ENCODE measurements at regions not wholly inside any gene's neighbourhood (a gene's known extent, or its start where the extent isn't known, plus 50 kb on each side); places are given as distances from the start of the nearest gene placed in this dataset.

DNA sequence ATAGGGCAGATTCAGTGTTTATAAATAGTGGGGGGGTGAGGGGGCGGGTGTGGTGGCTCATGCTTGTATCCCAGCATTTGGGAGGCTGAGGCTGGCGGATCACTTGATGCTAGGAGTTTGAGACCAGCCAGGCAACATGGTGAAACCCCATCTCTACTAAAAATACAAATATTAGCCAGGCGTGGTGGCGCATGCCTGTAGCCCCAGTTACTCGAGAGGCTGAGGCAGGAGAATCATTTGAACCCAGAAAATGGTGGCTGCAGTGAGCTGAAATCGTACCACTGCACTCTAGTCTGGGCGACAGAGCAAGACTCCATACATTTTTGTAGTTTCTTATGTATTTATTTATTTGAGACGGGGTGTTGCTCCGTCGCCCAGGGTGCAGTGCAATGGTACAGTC, 109.0 kb upstream of the ZNF217 start:
- no peak for DNase-seq (ENCODE audit: low read depth in 4 of 4, low spot score in 1 of 4)

DNA sequence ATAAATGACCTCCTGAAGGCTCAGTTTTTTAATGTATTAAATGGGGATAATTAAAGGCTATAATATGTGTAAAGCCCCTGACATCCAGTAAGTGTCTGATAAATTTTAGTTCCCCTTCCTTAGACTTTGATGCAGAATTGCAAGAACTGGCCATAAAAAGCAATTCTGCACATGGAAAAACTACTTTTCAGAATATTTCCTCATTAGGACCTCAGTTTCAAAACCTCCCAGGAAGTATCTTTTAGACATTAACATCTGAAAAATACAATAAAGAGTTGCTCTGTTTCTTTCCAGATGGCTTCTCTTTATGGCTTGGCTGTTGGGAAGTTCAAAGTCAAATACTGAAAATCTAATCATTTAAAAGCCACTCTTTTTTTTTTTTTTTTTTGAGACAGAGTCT, 106.3 kb upstream of the ZNF217 start:
- no peak for DNase-seq (ENCODE audit: low read depth in 4 of 4, low spot score in 1 of 4)

DNA sequence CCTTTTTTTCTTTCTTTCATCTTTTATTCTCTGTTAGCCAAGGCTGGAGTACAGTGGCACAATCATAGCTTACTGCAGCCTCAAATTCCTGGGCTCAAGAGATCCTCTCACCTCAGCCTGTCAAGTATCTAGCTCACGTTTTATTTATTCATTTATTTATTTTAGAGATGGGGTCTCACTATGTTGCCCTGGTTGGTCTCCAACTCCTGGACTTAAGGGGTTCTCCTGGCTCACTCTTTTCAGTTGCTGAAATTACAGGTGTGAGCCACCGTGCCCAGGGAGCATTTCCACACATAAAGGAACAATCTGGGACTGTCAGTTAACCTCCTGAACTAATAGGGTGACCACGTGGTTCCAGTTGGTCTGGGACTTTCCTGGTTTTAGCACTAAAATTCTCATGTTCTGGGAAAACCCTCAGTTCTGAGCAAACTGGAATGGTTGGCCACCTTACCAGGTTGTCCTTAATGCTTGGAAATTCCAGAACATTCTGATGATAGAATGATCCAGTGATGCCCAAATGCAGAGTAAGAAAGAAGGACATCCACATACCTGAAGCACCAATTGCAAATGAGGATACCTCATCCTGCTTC, 105.5 kb upstream of the ZNF217 start:
- no peak for DNase-seq (ENCODE audit: low read depth in 4 of 4, low spot score in 1 of 4)

DNA sequence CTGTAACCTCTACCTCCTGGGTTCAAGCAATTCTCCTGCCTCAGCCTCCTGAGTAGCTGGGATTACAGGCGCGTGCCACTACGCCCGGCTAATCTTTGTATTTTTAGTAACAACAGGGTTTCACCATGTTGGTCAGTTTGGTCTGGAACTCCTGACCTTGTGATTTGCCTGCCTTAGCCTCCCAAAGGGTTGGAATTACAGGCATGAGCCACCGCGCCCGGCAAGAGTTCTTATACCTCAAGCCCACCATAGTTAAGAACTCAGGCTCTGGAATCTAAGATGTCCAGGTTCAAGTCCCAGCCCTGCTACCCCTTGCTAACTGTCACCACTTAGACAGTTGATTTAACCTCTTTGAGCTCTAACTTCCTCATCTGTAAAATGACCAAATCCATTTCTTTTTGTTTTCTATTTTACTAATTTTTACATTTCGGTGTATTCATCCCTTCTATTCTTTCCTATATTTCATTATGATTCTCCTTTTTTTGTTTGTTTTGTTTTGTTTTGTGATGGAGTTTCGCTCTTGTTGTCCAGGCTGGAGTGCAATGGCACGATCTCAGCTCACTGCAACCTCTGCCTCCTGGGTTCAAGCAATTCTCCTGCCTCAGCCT, 104.8 kb upstream of the ZNF217 start:
- no peak for DNase-seq (ENCODE audit: low read depth in 4 of 4, low spot score in 1 of 4)

DNA sequence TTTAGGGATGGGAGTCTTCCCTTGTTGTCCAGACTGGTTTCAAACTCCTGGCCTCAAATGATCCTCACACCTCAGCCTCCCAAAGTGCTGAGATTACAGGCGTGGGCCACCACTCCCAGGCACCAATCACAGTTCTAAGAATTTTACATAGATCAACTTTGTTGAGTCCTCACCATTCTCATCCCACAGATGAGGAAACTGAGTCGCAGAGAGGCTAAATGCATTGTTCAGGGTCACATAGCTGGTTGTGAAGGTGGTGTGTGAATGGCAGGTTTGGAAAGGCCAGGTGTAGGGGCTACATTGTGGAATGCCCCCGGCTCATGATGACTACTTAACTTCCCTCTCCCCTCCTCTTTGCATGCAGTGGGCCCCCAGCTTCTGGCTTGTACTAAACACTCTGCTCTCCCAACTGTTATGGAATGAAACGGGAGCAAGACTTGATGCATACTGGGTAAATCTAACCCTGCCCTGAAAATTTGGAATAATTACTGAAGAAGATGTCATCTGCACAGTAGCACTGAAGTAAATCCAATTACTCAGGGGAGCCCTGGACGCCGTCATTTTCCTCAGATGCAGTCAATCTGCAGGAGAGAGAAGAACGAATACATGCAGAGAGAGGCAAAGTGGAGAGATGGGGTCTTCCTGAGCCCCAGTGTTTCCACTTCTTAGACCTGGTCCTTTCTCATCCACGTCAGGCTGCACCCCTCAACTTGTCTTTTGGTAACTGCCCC, 102.3 kb upstream of the ZNF217 start:
- no peak for DNase-seq (ENCODE audit: low read depth in 4 of 4, low spot score in 1 of 4)

DNA sequence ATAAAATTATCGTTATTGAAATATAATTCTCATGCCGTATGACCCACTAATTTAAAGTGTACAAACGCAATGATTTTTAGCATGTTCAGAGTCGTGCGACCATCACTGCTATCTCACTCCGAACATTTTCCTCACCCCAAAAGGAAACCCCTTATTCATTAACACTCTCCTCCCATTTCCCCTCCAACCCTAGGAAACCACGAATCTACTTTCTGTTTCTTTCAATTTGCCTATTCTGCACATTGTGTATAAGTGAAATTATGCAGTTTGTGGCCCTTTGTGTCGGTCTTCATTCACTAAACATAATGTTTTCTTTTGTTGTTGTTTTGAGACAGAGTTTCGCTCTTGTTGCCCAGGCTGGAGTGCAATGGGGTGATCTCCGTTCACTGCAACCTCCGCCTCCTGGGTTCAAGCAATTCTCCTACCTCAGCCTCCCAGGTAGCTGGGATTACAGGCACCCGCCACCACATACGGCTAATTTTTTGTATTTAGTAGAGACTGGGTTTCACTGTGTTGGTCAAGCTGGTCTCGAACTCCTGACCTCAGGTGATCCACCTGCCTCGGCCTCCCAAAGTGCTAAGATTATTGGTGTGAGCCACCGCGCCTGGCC, 99.7 kb upstream of the ZNF217 start:
- no peak for DNase-seq (ENCODE audit: low read depth in 4 of 4, low spot score in 1 of 4)

DNA sequence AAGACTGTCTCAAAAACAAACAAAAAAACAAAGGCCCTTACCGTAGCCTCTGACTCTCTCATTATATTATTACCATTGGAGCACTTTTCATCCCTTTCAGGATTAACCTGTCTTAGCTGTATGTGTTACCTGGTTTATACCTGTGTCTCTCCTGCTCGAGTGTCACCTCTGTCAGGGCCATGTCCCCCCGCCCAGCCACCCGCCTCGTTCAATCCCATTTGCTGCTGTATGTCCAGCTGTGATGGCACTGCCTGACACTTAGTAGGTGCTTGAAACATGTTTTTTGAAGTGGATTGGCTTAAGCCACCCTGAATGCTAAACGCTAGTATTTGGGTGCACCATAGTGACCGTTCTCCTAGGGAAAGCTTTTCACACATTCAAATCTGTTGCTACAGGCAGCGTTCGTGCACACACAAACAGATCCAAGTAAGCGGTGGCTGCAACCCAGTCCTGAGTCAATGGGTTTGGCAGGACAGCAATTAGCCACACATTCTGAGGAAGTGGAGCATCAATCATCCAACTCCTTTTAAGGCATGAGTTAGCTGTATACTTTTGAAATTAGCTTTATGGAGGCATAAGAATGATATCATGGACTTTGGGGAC, 98.9 kb upstream of the ZNF217 start:
- DNase-seq (ENCODE audit: low read depth in 4 of 4, low spot score in 1 of 4) = no peak

DNA sequence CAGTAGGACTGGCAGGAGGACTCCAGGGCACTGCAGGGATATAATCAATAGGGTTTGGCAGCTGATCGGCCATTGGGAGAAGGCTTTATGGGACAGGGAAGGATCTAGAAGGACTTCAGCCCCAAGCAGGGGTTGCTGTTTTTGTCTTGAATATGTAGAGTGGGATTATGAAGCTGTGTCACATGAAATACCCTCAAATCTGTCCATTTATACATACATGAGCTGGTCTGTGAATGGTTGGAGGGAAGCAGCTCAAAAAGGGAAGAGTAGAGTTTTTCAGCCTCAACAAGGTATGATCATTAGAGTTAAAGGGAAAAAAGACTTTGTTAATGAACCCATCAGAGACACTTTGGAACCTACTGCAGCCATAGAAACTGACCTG, 98.2 kb upstream of the ZNF217 start:
- DNase-seq (ENCODE audit: low read depth in 4 of 4, low spot score in 1 of 4) = no peak

DNA sequence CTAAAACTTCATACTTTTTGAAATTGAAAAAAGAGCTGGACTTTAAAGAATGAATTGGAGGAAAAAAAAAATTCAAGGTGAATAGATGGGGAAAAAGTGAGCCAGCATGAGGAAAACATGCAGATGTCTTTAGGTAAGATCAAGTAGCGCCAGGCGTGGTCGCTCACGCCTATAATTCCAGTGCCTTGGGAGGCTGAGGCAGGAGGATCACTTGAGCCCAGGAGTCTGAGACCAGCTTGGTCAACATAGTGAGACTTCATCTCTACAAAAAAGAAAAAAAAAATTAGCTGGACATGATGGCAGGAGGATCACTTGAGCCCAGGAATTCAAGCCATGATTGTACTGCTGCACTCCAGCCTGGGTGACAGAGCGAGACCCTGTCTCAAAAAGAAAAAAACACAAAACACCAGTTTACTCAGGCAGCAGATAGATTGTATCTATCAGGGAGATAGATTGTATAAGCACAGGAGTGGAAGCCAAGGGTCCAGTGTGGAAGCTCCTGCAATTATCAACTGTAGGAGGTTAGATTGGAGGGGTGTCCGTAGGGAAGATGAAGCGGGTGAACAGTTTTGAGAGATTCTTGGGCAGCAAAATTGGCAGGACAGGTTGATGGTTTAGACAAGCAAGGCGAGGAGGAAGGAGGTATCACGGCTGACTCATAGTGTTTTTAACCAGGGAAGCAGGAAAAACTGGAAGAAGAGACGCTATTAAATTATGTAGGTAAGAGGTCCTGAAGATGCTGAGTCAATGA, 97.6 kb upstream of the ZNF217 start:
- DNase-seq (ENCODE audit: low read depth in 4 of 4, low spot score in 1 of 4) = no peak

DNA sequence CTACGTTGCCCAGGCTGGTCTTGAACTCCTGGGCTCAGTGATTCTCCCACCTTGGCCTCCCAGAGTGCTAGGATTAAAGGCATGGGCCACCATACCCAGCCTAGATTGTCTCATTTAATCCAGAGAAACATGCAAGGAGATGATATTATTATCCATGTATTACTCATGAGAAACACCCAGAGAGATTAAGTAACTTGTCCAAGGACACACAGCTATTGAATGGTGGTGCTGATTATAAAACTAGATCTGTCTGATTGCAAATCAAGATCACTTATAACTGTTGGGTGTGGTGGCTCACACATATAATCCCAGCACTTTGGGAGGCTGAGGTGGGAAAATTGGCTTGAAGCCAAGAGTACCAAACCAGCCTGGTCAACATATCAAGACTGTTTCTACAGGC, 94.4 kb upstream of the ZNF217 start:
- DNase-seq (ENCODE audit: low read depth in 4 of 4, low spot score in 1 of 4) = no peak

DNA sequence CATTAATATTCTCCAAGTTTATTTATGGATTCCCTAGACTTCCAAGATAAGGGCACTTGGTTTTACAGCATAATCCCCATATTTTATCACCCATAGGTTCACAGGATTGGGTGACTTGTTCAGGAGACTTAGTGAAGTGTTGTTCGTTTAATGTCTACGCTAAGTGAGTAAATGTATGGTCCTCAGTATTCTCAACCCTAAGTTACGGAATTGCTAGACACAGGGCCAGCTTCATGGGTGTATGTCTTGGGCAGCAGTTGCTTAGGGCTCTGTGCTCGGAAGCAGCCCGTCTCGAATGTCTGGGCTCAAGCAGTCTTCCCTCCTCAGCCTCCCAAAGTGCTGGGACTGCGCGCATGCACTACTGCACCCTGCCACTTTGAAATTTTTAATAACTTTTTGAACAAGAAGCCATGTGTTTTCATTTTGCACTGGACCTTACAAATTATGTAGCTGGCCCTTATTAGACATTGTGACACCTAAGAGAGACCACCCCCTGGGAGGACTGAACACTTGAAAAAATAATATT, 91.5 kb upstream of the ZNF217 start:
- no peak for DNase-seq (ENCODE audit: low read depth in 4 of 4, low spot score in 1 of 4)

DNA sequence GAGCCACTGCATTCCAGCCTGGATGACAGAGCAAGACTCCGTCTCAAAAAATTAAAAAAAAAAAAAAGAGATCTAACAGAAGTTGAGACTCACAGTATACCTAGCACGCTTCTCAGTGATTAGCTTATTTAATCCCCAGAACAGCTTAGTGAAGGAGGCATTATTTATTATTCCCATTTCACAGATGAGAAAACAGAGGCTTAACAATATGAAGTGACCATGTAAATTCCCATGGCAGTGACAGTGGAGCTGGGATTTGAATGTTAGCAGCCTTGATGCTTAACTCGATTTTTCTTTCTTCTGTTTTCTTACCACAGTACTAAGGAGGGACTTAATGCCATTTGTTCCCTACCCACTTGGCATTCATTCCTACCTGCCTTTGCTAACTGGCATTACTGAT, 89.9 kb upstream of the ZNF217 start:
- DNase-seq (ENCODE audit: low read depth in 4 of 4, low spot score in 1 of 4) = no peak

DNA sequence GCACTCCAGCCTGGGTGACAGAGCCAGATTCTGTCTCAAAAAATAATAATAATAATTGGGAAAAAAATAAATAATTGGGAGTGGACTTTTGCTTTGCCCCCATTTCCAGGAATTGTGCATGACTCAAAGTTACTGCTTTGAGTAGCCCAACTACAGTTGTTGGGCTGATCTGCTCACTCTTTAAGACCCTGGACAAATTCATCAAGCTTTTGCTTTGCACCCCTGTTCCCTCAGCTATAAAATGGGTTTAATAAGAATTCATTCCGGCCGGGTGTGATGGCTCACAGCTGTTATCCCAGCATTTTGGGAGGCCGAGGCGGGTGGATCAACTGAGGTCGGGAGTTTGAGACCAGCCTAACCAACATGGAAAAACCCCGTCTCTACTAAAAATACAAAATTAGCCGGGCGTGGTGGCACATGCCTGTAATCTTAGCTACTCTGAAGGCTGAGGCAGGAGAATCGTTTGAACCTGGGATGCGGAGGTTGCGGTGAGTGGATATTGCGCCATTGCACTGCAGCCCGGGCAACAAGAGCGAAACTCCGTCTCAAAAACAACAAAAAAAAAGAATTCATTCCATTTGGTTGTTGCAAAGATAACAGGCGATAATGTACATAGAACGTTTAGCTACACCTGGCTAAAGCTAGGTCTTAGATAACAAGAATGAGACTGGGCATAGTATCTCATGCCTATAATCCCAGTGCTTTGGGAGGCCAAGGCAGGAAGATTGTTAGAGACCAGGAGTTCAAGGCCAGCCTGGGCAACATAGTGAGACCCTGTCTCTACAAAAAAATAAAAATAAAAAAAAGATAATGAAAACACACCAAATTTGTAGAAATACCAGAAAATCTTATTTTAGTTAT, 87.9 kb upstream of the ZNF217 start:
- no peak for DNase-seq (ENCODE audit: low read depth in 4 of 4, low spot score in 1 of 4)

DNA sequence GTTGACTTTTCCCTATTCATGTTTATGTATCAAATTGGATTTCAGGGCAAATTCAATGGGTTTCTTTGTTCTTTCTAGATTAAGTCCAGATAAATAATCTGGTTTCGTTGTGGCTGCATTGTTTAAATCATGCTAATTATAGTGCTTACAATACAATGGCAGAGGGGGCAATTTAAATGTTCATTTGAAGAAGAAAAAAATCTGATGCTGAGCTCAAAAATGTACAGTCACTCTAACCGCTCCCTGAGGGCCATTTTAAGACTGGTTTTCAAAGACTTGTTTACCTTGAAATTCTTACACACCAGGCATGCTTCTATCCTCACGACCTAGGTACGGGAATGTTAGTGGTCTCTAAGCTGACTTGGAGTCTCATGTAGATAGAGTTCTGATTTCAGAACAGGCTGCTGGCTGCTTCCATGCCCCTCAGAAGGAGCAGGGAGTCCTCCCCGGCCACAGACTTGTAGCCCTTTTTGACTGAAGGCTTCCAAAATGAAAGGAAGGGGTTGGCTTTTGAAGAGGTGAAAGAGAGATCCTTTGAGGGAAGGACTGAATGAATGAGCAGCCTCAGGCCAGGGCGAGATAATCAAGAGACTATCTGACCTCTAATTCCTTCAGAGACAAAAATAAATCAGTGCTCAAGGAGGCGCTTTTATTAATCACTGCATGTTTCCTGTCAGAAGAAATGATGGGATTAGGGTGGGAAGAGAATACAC, 86.1 kb upstream of the ZNF217 start:
- DNase-seq (ENCODE audit: low read depth in 4 of 4, low spot score in 1 of 4) = no peak

DNA sequence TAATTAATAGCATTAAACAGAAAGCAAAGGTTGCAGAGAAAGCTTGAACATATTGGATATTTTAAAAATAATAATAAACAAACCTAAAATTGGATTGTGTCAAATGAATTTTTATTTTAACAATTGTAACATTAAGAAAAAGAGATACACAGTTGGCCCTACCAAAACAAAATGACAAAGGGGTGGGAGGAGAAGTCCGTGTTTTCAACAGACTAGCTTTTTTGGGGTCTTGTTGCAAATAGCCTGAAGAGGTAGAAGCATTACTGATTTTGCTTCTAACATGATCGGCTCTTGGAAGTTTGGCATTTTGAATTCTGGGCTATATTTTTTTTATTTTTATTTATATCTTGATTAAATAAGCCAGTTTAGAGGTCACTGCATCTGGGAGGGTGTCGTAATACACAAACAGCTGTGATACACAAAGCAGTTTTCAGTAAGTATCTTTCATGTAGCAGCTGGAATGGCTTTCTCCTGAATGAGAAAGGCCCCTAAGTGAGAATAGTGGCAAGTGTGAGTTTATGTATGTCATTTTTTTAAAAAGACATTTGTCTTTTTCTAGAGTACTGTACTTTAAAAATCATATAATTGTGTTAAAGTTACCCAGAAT, 85.5 kb upstream of the ZNF217 start:
- DNase-seq (ENCODE audit: low read depth in 4 of 4, low spot score in 1 of 4) = no peak

DNA sequence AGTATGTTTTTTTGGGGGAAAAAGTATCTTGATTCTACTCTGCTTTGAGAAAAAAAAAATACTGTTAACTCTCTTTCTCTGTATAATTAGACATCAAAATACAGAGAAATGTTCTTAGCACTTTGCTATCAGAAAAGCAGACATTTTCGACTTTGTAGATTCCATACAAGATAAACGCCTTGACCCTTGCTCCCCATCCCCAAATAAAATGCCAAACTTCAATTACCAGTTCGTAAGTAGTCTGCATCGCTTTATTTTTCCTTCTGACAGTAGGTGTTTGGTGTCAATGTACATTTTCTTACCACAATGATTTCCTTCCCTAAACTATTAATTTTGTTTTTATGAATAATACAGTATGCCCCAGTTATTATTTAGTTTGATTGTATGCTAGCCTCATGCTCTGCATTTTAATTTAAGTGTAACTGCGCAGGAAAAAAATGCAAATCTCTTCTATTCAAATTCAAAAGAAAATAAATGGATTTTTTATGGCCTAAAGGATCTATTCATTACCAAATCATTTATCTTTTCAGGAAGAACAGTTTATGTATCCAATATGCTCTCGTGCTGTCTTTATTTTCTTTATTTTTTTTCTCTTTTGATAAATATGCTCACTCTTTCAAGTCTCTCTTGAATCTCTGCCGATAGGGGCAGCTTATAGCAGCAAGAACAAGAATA, 84.8 kb upstream of the ZNF217 start:
- no peak for DNase-seq (ENCODE audit: low read depth in 4 of 4, low spot score in 1 of 4)

DNA sequence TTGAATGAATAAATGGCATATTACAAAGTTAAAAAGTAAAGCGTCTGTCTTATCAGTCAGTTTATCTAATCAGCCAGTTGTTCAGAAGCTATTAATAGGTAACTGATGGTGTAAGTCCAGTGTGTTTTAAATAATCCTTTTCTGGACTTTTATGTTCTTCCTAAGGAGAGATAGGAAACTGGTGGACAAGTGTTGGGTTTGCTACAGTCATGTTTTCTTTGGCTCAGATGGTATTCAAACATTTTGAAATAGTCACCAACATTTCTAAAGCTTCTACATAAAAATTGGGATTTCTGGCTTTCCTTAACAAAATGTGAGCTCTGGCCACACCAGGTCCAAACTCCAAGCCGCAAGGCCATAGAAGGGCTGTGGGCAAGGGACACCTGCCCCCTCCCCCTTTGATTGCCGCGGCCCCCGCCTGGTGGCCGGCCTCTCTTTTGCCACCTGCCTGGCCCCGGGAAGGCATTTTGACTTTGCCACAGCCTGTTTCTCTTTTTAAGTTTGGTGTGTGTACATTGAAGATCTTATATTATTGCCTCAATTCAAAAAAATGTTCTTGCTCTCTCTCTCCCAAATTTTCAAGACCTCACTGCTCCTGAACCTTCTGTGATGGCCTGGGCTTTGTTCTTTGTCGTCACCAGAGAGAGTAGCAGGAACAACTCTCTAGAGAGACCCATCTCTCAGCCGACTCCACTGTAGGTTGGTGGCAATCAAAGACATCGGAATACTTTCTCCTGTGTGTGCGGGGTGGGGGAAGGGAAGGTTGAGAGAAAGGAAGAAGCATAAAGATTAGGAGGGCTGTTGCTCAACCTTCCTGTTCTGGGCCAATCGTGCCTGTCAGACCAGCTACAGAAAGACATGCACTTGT, 84.0 kb upstream of the ZNF217 start:
- DNase-seq (ENCODE audit: low read depth in 4 of 4, low spot score in 1 of 4) = no peak

DNA sequence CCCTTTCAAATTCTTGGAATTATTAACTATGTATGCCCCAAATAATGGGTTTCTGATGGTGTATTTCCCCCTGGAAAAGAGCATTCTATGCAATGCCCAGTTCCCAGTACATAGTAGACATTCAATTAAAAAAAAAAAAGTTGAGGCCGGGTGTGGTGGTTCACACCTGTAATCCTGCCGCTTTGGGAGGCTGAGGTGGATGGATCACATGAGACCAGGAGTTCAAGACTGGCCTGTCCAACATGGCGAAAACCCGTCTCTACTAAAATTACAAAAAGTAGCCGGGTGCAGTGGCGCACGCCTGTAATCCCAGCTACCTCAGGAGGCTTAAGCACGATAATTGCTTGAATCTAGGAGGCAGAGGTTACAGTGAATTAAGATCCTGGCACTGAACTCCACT, 83.3 kb upstream of the ZNF217 start:
- no peak for DNase-seq (ENCODE audit: low read depth in 4 of 4, low spot score in 1 of 4)

All from stimulated activated CD4-positive, alpha-beta T cell treated with anti-CD3 and anti-CD28 coated beads, Interleukin-1b, Interleukin-23, amount 100 ng/mL, for 24 hours (primary cell).